Vagina (tissue), 2 donors: ENCODE measurements at regions not wholly inside any gene's neighbourhood (a gene's known extent, or its start where the extent isn't known, plus 50 kb on each side); places are given as distances from the start of the nearest gene placed in this dataset.

Experiments used
- CTCF ChIP-seq, 3 experiments: fragments of 450-650 bp in 2 of 3; fragments of 200-600 bp in 1 of 3; sonication (generic) in 1 of 3; IDR thresholded peaks; one replicate each; pipeline ENCODE4 v1.5.1; 2017 to 2019; ENCODE audit warnings: antibody characterized with exemption in 3 of 3, mild to moderate bottlenecking in 2 of 3, moderate library complexity in 2 of 3
- POLR2AphosphoS5 ChIP-seq, 2 donors: sonication (generic); formaldehyde crosslinking; IDR thresholded peaks; one replicate each; pipeline ENCODE4 v1.9.0; 2017; ENCODE audit warnings: antibody characterized with exemption in 2 of 2, mild to moderate bottlenecking in 2 of 2, low read depth in 1 of 2; ENCODE audit not compliant: insufficient read depth in 1 of 2

- TF ChIP-seq POLR2AphosphoS5 (IDR thresholded peaks at IDR 0.05; ENCODE audit: insufficient read depth in 1 of 2, low read depth in 1 of 2) (peak in 1 of 2 donors; percentile 29), CTCF (IDR thresholded peaks at IDR 0.05) (no peak)
Observed at GRCh38 chr14:95408731-95409476, 89.2 kb upstream of the CLMN start.
